ENCODE measurements at regions not wholly inside any gene's neighbourhood (a gene's known extent, or its start where the extent isn't known, plus 50 kb on each side); places are given as distances from the start of the nearest gene placed in this dataset.

- peaks cover 0 to 16% of the 10 kb centered on the region in 2 donors for H3K4me1 ChIP-seq (replicated peaks in 1 of 2)
- no peak overlapping the region for H3K27ac ChIP-seq
- in situ Hi-C loops (cut with MboI; ENCODE audit: low pct_unique_long_range_greater_than_20kb in 2 of 9, low sequenced_read_pairs in 9 of 9, unreplicated experiment in 9 of 9), result no loop called here
- H3K4me3 ChIP-seq, result no peak overlapping the region
- ATAC-seq (replicated peaks in 6 of 8), result no peak
Observed at GRCh38 chr4:163419074-163419473, 54.5 kb downstream of the TKTL2 start.

GRCh38 chr4:163415668-163416067 lies 57.9 kb downstream of the TKTL2 start:
- WGBS, 10 experiments, result 0 to 100% (median 42%) methylated on average over 1 to 3 of the region's 3 CpGs; no CpG with 5 or more reads in 1 of the 10 experiments
- no peak for ATAC-seq (replicated peaks in 6 of 8)
- Histone ChIP-seq H3K4me1 (replicated peaks in 1 of 2) (peaks cover 0 to 4% of the 10 kb centered on the region in 2 donors), H3K4me3 (no peak overlapping the region), H3K27ac (no peak overlapping the region)
- in situ Hi-C loops (cut with MboI; ENCODE audit: low pct_unique_long_range_greater_than_20kb in 2 of 9, low sequenced_read_pairs in 9 of 9, unreplicated experiment in 9 of 9), result no loop called here

GRCh38 chr4:163414275-163414674 lies 59.3 kb downstream of the TKTL2 start:
- in situ Hi-C loops (cut with MboI; ENCODE audit: low pct_unique_long_range_greater_than_20kb in 2 of 9, low sequenced_read_pairs in 9 of 9, unreplicated experiment in 9 of 9), result no loop called here
- peak in 3 of 8 experiments; percentile 17 to 68 (median 41) for ATAC-seq (replicated peaks in 6 of 8)
- H3K4me3 ChIP-seq, result no peak overlapping the region
- WGBS, 10 experiments, result 0 to 94% (median 67%) methylated on average over 1 to 3 of the region's 3 CpGs; no CpG with 5 or more reads in 2 of the 10 experiments
- no peak overlapping the region for H3K27ac ChIP-seq
- H3K4me1 ChIP-seq (replicated peaks in 1 of 2), result peaks cover 0 to 4% of the 10 kb centered on the region in 2 donors

GRCh38 chr4:163404580-163404979 lies 60.9 kb downstream of the NPY5R start:
- H3K27ac ChIP-seq, result no peak overlapping the region
- in situ Hi-C loops (cut with MboI; ENCODE audit: low pct_unique_long_range_greater_than_20kb in 2 of 9, low sequenced_read_pairs in 9 of 9, unreplicated experiment in 9 of 9), result no loop called here
- no peak for ATAC-seq (replicated peaks in 6 of 8)
- WGBS, 10 experiments, result 2 to 90% (median 61%) methylated on average over 2 to 5 of the region's 5 CpGs
- no peak overlapping the region for H3K4me3 ChIP-seq
- no peaks in the 10 kb centered on the region for H3K4me1 ChIP-seq (replicated peaks in 1 of 2)

- Histone ChIP-seq H3K27ac (no peak overlapping the region), H3K4me1 (replicated peaks in 1 of 2) (no peaks in the 10 kb centered on the region), H3K4me3 (no peak overlapping the region)
- no peak for ATAC-seq (replicated peaks in 6 of 8)
- in situ Hi-C loops (cut with MboI; ENCODE audit: low pct_unique_long_range_greater_than_20kb in 2 of 9, low sequenced_read_pairs in 9 of 9, unreplicated experiment in 9 of 9), result no loop called here
- WGBS, 10 experiments, result 0 to 80% (median 6%) methylated on average over 1 of the region's 1 CpG; no CpG with 5 or more reads in 2 of the 10 experiments
Observed at GRCh38 chr4:163404080-163404479, 60.4 kb downstream of the NPY5R start.
